Ovary (tissue), 3 donors: ENCODE measurements at regions not wholly inside any gene's neighbourhood (a gene's known extent, or its start where the extent isn't known, plus 50 kb on each side); places are given as distances from the start of the nearest gene placed in this dataset.

Source experiments
- EP300 ChIP-seq: sonication (generic); formaldehyde crosslinking; IDR thresholded peaks from one replicate; pipeline ENCODE4 v1.6.1; 2017; ENCODE audit warnings: antibody characterized with exemption
- TF ChIP-seq, protein P1 (sequence below), 3 donors: fragments of 450-650 bp in 2 of 3; fragments of 200-600 bp in 1 of 3; IDR thresholded peaks; one replicate each; pipeline versions ENCODE4 v1.5.1 to v1.8.0; 2016 to 2022; ENCODE audit warnings: antibody characterized with exemption in 3 of 3, mild to moderate bottlenecking in 1 of 3
- donor health status: DM: no; HTN: no; CAD: no.

GRCh38 chr1:57627612-57628011 lies 203.8 kb upstream of the DAB1 start:
- TF ChIP-seq, protein P1, sequence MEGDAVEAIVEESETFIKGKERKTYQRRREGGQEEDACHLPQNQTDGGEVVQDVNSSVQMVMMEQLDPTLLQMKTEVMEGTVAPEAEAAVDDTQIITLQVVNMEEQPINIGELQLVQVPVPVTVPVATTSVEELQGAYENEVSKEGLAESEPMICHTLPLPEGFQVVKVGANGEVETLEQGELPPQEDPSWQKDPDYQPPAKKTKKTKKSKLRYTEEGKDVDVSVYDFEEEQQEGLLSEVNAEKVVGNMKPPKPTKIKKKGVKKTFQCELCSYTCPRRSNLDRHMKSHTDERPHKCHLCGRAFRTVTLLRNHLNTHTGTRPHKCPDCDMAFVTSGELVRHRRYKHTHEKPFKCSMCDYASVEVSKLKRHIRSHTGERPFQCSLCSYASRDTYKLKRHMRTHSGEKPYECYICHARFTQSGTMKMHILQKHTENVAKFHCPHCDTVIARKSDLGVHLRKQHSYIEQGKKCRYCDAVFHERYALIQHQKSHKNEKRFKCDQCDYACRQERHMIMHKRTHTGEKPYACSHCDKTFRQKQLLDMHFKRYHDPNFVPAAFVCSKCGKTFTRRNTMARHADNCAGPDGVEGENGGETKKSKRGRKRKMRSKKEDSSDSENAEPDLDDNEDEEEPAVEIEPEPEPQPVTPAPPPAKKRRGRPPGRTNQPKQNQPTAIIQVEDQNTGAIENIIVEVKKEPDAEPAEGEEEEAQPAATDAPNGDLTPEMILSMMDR (IDR thresholded peaks at IDR 0.05) = no peak
- TF ChIP-seq EP300 = no peak
